Suprapubic skin (tissue), 4 donors: ENCODE measurements at regions not wholly inside any gene's neighbourhood (a gene's known extent, or its start where the extent isn't known, plus 50 kb on each side); places are given as distances from the start of the nearest gene placed in this dataset.
A peak's percentile ranks its signal among the peaks of the same experiment; 100 is the strongest.
"Not testable (repeated sequence)": the region's sequence is repeated elsewhere in the genome, so short reads cannot be mapped to it uniquely, and the experiment has no call there.

Experiments used
- DNase-seq, 2 donors: peaks; one replicate each; pipeline ENCODE4 v3.0.0-alpha.2; 2019; ENCODE audit warnings: low spot score in 2 of 2
- H3K27ac ChIP-seq: fragments of 200-600 bp; sonication (generic); one replicate; pipeline ENCODE4 v1.5.1; 2019
- H3K27me3 ChIP-seq: fragments of 200-600 bp; sonication (generic); one replicate; pipeline ENCODE4 v1.5.1; 2019
- H3K36me3 ChIP-seq: fragments of 200-600 bp; sonication (generic); one replicate; pipeline ENCODE4 v1.5.1; 2019
- H3K4me1 ChIP-seq: fragments of 200-600 bp; sonication (generic); one replicate; pipeline ENCODE4 v1.5.1; 2019
- H3K4me3 ChIP-seq: fragments of 200-600 bp; sonication (generic); one replicate; pipeline ENCODE4 v1.5.1; 2019; ENCODE audit warnings: mild to moderate bottlenecking
- H3K9me3 ChIP-seq: fragments of 200-600 bp; sonication (generic); one replicate; pipeline ENCODE4 v1.5.1; 2019
- CTCF ChIP-seq, 2 donors: fragments of 200-600 bp in 1 of 2; fragments of 450-650 bp in 1 of 2; sonication (generic) in 1 of 2; IDR thresholded peaks; one replicate each; pipeline ENCODE4 v1.5.1; 2016 to 2019; ENCODE audit warnings: antibody characterized with exemption in 2 of 2, mild to moderate bottlenecking in 1 of 2, moderate library complexity in 1 of 2
- EP300 ChIP-seq: sonication (generic); formaldehyde crosslinking; IDR thresholded peaks from one replicate; pipeline ENCODE4 v1.6.1; 2017; ENCODE audit warnings: antibody characterized with exemption
- POLR2A ChIP-seq, 2 donors: fragments of 450-650 bp; IDR thresholded peaks; one replicate each; pipeline ENCODE4 v1.6.1; 2017; ENCODE audit warnings: antibody characterized with exemption in 2 of 2, mild to moderate bottlenecking in 2 of 2, moderate library complexity in 2 of 2
- POLR2AphosphoS5 ChIP-seq, 3 donors: sonication (generic); formaldehyde crosslinking; IDR thresholded peaks; one replicate each; pipeline ENCODE4 v1.6.1; 2017; ENCODE audit warnings: antibody characterized with exemption in 3 of 3
- WGBS: methylation state at CpG from one replicate; pipeline ENCODE4 v1.1.5; 2018; 5-methylcytosine and 5-hydroxymethylcytosine counted together

- TF ChIP-seq CTCF (IDR thresholded peaks at IDR 0.05): no peak
- TF ChIP-seq POLR2A (IDR thresholded peaks at IDR 0.05): no peak
- no peak for TF ChIP-seq EP300
- no peak for TF ChIP-seq POLR2AphosphoS5 (IDR thresholded peaks at IDR 0.05)
- Histone ChIP-seq H3K4me3 (no peak overlapping the region), H3K27ac (no peak overlapping the region), H3K36me3 (no peaks in the 10 kb centered on the region), H3K9me3 (peaks cover 6% of the 10 kb centered on the region), H3K27me3 (no peaks in the 10 kb centered on the region), H3K4me1 (no peaks in the 10 kb centered on the region)
- DNase-seq: no peak
- WGBS: 61% methylated on average over 1 of the region's 1 CpG
Measured at GRCh38 chr10:37495415-37495814, 362.0 kb downstream of the ZNF248 start.

- H3K9me3 ChIP-seq, H3K36me3 ChIP-seq, H3K27me3 ChIP-seq, H3K27ac ChIP-seq, DNase-seq, H3K4me1 ChIP-seq, H3K4me3 ChIP-seq: not testable (repeated sequence)
- WGBS: 85% methylated on average over 3 of the region's 3 CpGs
Measured at GRCh38 chr10:37493185-37493796, 364.1 kb downstream of the ZNF248 start.

- DNase-seq: no peak
- Histone ChIP-seq H3K4me3 (no peak overlapping the region), H3K4me1 (no peaks in the 10 kb centered on the region), H3K36me3 (no peaks in the 10 kb centered on the region), H3K27me3 (no peaks in the 10 kb centered on the region), H3K9me3 (peaks cover 6% of the 10 kb centered on the region), H3K27ac (no peak overlapping the region)
- 87% methylated on average over 4 of the region's 4 CpGs for WGBS
- no peak for TF ChIP-seq POLR2A (IDR thresholded peaks at IDR 0.05)
Measured at GRCh38 chr10:37490266-37490665, 364.9 kb downstream of the ANKRD30A start.

- H3K27ac ChIP-seq: no peak overlapping the region
- no peaks in the 10 kb centered on the region for H3K4me1 ChIP-seq
- 89% methylated on average over 1 of the region's 1 CpG for WGBS
- H3K4me3 ChIP-seq: no peak overlapping the region
- no peaks in the 10 kb centered on the region for H3K27me3 ChIP-seq
- peaks cover 6% of the 10 kb centered on the region for H3K9me3 ChIP-seq
- no peaks in the 10 kb centered on the region for H3K36me3 ChIP-seq
- DNase-seq: no peak
- no peak for TF ChIP-seq POLR2AphosphoS5 (IDR thresholded peaks at IDR 0.05)
- TF ChIP-seq CTCF (IDR thresholded peaks at IDR 0.05): no peak
- no peak for TF ChIP-seq EP300
- no peak for TF ChIP-seq POLR2A (IDR thresholded peaks at IDR 0.05)
Measured at GRCh38 chr10:37489658-37490003, 364.2 kb downstream of the ANKRD30A start.

GRCh38 chr10:37488792-37489657 lies 363.6 kb downstream of the ANKRD30A start:
- no peak for DNase-seq
- TF ChIP-seq EP300: no peak
- no peak for TF ChIP-seq CTCF (IDR thresholded peaks at IDR 0.05)
- no peak for TF ChIP-seq POLR2AphosphoS5 (IDR thresholded peaks at IDR 0.05)
- TF ChIP-seq POLR2A (IDR thresholded peaks at IDR 0.05): no peak
- H3K4me3 ChIP-seq: no peak overlapping the region

GRCh38 chr10:37480596-37480995 lies 355.2 kb downstream of the ANKRD30A start:
- DNase-seq, H3K36me3 ChIP-seq, H3K27me3 ChIP-seq, H3K4me1 ChIP-seq, H3K9me3 ChIP-seq, H3K27ac ChIP-seq, H3K4me3 ChIP-seq: not testable (repeated sequence)
- WGBS: 93% methylated on average over 5 of the region's 5 CpGs

More at GRCh38 chr10:37488792-37489657, 363.6 kb downstream of the ANKRD30A start:
- Histone ChIP-seq H3K27ac (peak overlapping the region; percentile 0), H3K4me1 (no peaks in the 10 kb centered on the region), H3K36me3 (no peaks in the 10 kb centered on the region), H3K27me3 (no peaks in the 10 kb centered on the region), H3K9me3 (peaks cover 6% of the 10 kb centered on the region)
- 84% methylated on average over 10 of the region's 10 CpGs for WGBS
